ENCODE measurements at regions not wholly inside any gene's neighbourhood (a gene's known extent, or its start where the extent isn't known, plus 50 kb on each side); places are given as distances from the start of the nearest gene placed in this dataset.

DNA sequence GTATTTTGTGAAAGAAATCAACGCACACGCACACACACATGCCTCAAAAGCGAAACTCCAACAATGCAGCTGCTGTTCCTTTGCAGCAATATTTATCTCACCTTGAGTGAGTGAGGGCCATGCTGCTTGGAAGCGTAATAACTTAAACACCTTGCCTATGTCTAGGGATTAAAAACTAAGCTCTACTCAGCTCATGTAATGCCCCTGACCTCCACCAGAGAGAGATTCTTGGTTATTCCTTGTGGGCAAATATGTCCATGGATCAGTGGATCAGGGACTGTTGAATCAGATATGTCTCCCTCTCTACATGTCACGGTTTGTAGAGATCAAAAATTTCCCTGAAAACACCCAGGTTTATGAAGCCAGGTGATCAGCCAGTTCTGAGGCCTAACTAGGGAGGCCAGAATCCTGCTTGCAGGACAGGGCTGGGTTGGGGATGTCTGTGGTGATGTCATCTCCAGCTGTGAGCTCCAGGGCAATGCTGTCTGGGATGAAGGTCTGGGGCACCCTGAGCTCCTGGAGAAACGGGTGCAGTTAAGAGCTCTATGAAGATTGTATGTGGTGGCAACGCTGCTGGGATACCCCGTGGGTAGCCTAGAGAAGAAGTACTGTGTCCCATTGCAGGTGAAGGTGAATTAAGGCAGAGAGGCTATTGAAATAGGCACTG is 149.4 kb downstream of the KCNJ12 start:
- H3K79me2 ChIP-seq (ENCODE audit: low read depth): no peaks in the 10 kb centered on the region
- H4K20me1 ChIP-seq (ENCODE audit: low read depth): no peaks in the 10 kb centered on the region
- peaks cover 9% of the 10 kb centered on the region for H3K4me1 Mint-ChIP-seq
- no peak overlapping the region for H3K27ac Mint-ChIP-seq
- no peak for DNase-seq (ENCODE audit: low spot score)
- peaks cover 3% of the 10 kb centered on the region for H3K27me3 Mint-ChIP-seq (ENCODE audit: insufficient read depth, low read depth)
- H3F3A ChIP-seq (ENCODE audit: low read depth): no peaks in the 10 kb centered on the region
- no peaks in the 10 kb centered on the region for H3K36me3 Mint-ChIP-seq
- H3K9me3 Mint-ChIP-seq: no peaks in the 10 kb centered on the region
- H3K4me3 ChIP-seq: no peak overlapping the region
- no peaks in the 10 kb centered on the region for H3K9me3 ChIP-seq (ENCODE audit: low read depth)
- H3K27me3 ChIP-seq: no peaks in the 10 kb centered on the region
- no peaks in the 10 kb centered on the region for H3K4me1 ChIP-seq
- H2AFZ ChIP-seq (replicated peaks): no peak overlapping the region
- H3K4me3 Mint-ChIP-seq: no peak overlapping the region
- H3K4me2 ChIP-seq: no peak overlapping the region
- H3K27ac ChIP-seq: no peak overlapping the region
- H3K9ac ChIP-seq: no peak overlapping the region
- TF ChIP-seq, protein P1, sequence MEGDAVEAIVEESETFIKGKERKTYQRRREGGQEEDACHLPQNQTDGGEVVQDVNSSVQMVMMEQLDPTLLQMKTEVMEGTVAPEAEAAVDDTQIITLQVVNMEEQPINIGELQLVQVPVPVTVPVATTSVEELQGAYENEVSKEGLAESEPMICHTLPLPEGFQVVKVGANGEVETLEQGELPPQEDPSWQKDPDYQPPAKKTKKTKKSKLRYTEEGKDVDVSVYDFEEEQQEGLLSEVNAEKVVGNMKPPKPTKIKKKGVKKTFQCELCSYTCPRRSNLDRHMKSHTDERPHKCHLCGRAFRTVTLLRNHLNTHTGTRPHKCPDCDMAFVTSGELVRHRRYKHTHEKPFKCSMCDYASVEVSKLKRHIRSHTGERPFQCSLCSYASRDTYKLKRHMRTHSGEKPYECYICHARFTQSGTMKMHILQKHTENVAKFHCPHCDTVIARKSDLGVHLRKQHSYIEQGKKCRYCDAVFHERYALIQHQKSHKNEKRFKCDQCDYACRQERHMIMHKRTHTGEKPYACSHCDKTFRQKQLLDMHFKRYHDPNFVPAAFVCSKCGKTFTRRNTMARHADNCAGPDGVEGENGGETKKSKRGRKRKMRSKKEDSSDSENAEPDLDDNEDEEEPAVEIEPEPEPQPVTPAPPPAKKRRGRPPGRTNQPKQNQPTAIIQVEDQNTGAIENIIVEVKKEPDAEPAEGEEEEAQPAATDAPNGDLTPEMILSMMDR (IDR thresholded peaks at IDR 0.05): no peak
- TF ChIP-seq EZH2phosphoT487 (IDR thresholded peaks at IDR 0.05): no peak
- no peaks in the 10 kb centered on the region for H3K36me3 ChIP-seq

DNA sequence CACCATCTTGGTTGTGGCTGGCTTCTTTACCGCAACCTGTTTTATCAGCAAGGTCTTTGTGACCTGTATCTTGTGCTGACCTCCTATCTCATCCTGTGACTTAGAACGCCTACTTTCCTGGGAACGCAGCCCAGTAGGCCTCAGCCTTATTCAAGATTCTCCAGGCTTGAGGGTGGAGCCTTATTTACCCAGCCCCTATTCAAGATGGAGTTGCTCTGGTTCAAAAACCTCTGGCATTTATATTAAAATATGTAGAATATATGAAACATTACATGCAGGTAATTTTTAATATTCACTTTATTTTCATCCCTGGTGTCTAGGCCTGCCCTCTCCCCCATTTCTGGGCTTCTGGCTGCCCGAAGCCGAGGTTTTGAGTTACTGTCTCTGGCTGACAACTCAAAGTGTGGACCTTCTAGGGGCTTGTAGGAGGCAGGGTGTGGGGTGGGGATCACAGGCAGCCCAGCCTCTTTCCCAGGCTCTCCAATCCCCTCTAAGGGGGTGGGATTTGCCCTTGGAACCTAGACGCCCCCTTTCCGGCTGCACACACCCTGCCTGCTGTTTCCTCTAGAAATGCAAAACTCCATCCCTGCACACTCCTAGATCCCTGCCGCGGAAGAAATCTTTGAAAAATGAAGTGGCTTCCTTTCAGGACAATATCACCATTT is 152.0 kb downstream of the KCNJ12 start:
- no peak overlapping the region for H3K4me3 ChIP-seq
- H3K27ac Mint-ChIP-seq: no peak overlapping the region
- H3K9me3 Mint-ChIP-seq: no peaks in the 10 kb centered on the region
- H3K79me2 ChIP-seq (ENCODE audit: low read depth): no peaks in the 10 kb centered on the region
- no peak overlapping the region for H3K27ac ChIP-seq
- no peaks in the 10 kb centered on the region for H3K36me3 ChIP-seq
- H3K27me3 Mint-ChIP-seq (ENCODE audit: insufficient read depth, low read depth): peaks cover 5% of the 10 kb centered on the region
- no peaks in the 10 kb centered on the region for H3K4me1 ChIP-seq
- peaks cover 9% of the 10 kb centered on the region for H3K4me1 Mint-ChIP-seq
- no peak overlapping the region for H2AFZ ChIP-seq (replicated peaks)
- H3K36me3 Mint-ChIP-seq: peaks cover 5% of the 10 kb centered on the region
- H3K4me2 ChIP-seq: no peak overlapping the region
- TF ChIP-seq, protein P1 (IDR thresholded peaks at IDR 0.05): no peak
- TF ChIP-seq EZH2phosphoT487 (IDR thresholded peaks at IDR 0.05) (no peak), EZH2 (IDR thresholded peaks at IDR 0.05) (no peak)
- H3K9ac ChIP-seq: no peak overlapping the region
- no peaks in the 10 kb centered on the region for H3K9me3 ChIP-seq (ENCODE audit: low read depth)
- no peaks in the 10 kb centered on the region for H3F3A ChIP-seq (ENCODE audit: low read depth)
- H3K27me3 ChIP-seq: no peaks in the 10 kb centered on the region
- no peak overlapping the region for H3K4me3 Mint-ChIP-seq
- DNase-seq (ENCODE audit: low spot score): no peak
- no peaks in the 10 kb centered on the region for H4K20me1 ChIP-seq (ENCODE audit: low read depth)

DNA sequence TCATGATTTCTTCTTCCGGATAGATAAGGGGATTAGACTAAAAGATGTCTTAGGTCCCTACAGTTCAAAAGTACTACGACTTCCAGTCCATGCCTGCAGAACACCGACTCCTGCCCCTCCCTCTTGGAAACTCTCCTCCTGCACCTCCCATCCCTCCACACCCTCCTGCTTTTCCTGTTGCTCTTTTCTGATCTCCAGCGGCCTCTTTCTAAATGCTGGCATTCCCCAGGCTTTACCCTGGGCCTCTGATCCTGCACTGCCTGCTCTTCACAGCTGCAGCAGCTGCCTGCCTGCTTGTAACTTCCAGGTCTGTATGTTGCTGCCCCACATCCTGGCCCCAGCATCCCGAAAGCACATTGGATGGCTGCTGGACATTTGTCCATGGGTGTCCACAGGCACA is 154.2 kb downstream of the KCNJ12 start:
- Mint-ChIP-seq H3K4me1 (peaks cover 3% of the 10 kb centered on the region), H3K27ac (no peak overlapping the region), H3K36me3 (peaks cover 10% of the 10 kb centered on the region), H3K9me3 (no peaks in the 10 kb centered on the region), H3K4me3 (no peak overlapping the region), H3K27me3 (ENCODE audit: insufficient read depth, low read depth) (peaks cover 5% of the 10 kb centered on the region)
- Histone ChIP-seq H3F3A (ENCODE audit: low read depth) (no peaks in the 10 kb centered on the region), H2AFZ (replicated peaks) (no peak overlapping the region), H3K27me3 (no peaks in the 10 kb centered on the region), H3K79me2 (ENCODE audit: low read depth) (no peaks in the 10 kb centered on the region), H3K9me3 (ENCODE audit: low read depth) (no peaks in the 10 kb centered on the region), H3K4me2 (no peak overlapping the region), H3K9ac (no peak overlapping the region), H3K4me3 (no peak overlapping the region), H3K27ac (no peak overlapping the region), H4K20me1 (ENCODE audit: low read depth) (no peaks in the 10 kb centered on the region), H3K4me1 (no peaks in the 10 kb centered on the region), H3K36me3 (no peaks in the 10 kb centered on the region)
- TF ChIP-seq EZH2phosphoT487 (IDR thresholded peaks at IDR 0.05) (no peak), EZH2 (IDR thresholded peaks at IDR 0.05) (no peak)
- TF ChIP-seq, protein P1 (IDR thresholded peaks at IDR 0.05): no peak
- DNase-seq (ENCODE audit: low spot score): no peak
